ENCODE measurements at regions not wholly inside any gene's neighbourhood (a gene's known extent, or its start where the extent isn't known, plus 50 kb on each side); places are given as distances from the start of the nearest gene placed in this dataset.
"Not testable (repeated sequence)": the region's sequence is repeated elsewhere in the genome, so short reads cannot be mapped to it uniquely, and the experiment has no call there.

DNA sequence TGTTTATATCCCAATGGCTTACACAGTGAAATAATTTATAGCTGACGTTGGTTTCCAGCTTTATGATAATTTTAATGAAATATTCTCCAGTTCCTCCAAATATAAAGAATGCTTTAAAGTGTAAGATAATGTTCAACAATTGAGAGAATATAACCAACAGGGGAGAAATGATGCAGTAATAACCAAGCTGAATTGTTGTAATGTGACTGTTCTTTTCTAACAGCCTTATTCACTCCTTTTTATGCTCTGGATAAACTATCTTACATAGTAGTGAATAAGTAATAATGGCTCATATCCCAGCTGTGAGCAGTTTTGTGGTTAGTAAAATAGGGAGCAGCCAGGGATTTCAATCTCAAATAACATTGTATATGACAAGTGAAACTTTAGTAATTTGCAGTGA is 2348.7 kb upstream of the ACO1 start:
- H3K27me3 Mint-ChIP-seq: no peaks in the 10 kb centered on the region
- DNase-seq (ENCODE audit: low spot score) (no peak), ATAC-seq (no peak)
- no peak overlapping the region for H3K27ac Mint-ChIP-seq
- H3K4me1 Mint-ChIP-seq (ENCODE audit: low read depth in 2 of 2): no peaks in the 10 kb centered on the region
- H3K4me3 Mint-ChIP-seq: no peak overlapping the region
- H3K9me3 Mint-ChIP-seq: peaks cover 3% of the 10 kb centered on the region
- no peaks in the 10 kb centered on the region for H3K36me3 Mint-ChIP-seq

DNA sequence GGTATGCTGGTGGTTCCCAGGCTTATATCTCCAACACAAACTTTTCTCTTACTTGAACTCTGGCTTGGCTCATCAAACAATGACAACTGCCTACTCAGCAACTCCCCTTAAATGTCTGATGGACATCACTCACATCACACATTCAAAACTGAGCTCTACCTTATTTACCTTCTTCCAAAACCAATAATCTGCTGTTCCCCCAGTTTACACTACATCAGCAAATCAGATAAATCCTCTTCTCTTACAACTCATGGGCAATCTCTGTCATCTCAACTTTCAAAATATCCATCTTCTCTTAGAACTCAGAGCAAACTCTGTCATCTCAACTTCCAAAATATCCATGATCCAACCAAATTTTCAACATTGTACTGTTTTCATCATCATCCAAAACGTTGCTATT is 2347.9 kb upstream of the ACO1 start:
- DNase-seq (ENCODE audit: low spot score): no peak
- Mint-ChIP-seq H3K4me1 (ENCODE audit: low read depth in 2 of 2) (no peaks in the 10 kb centered on the region), H3K27ac (no peak overlapping the region), H3K27me3 (no peaks in the 10 kb centered on the region), H3K36me3 (no peaks in the 10 kb centered on the region), H3K4me3 (no peak overlapping the region), H3K9me3 (peaks cover 3% of the 10 kb centered on the region)
- no peak for ATAC-seq

DNA sequence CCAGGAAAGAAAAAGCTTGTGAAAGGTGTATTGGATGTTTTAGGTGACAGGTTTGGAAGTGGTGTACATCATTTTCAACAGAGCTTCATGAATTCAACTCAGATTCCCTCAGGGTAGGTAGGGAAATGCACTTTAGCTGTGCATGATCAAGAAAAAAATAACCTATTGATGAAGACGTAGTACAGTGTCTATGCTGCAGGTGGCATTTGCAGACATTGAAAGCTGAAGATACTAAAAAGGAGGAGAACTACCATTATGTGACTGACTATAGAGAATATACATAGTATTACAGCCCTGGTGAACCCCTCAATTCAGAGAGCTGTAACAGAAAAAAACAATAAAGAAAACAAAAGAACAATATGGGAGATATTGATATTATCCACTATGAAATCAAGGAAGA is 2344.7 kb upstream of the ACO1 start:
- DNase-seq (ENCODE audit: low spot score) (no peak), ATAC-seq (no peak)
- H3K9me3 Mint-ChIP-seq: peaks cover 3% of the 10 kb centered on the region
- no peaks in the 10 kb centered on the region for H3K4me1 Mint-ChIP-seq (ENCODE audit: low read depth in 2 of 2)
- no peak overlapping the region for H3K4me3 Mint-ChIP-seq
- no peaks in the 10 kb centered on the region for H3K27me3 Mint-ChIP-seq
- no peak overlapping the region for H3K27ac Mint-ChIP-seq
- H3K36me3 Mint-ChIP-seq: no peaks in the 10 kb centered on the region

DNA sequence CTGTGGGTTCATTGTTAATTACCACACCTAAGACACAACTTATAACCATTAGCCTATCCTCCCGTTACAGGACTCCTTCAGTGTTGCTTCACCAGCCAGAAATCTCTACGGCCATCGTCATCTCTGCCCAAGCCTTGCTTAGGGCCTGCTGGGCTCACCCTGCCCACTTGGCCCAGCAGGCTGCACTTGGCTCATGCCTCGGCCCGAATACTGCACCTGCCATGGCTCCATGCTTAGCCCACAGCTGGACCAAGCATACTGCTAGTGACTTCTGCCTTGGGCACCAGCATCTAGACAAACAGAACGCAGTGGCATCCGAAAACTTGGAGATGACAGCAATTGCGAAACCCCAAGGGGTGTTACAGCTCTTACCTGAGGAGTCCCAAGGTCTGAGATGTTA is 2336.0 kb upstream of the ACO1 start:
- no peak overlapping the region for H3K4me3 Mint-ChIP-seq
- no peak overlapping the region for H3K27ac Mint-ChIP-seq
- ATAC-seq (no peak), DNase-seq (ENCODE audit: low spot score) (no peak)
- no peaks in the 10 kb centered on the region for H3K36me3 Mint-ChIP-seq
- H3K9me3 Mint-ChIP-seq: peaks cover 9% of the 10 kb centered on the region
- peaks cover 0 to 2% of the 10 kb centered on the region in 2 donors for H3K27me3 Mint-ChIP-seq
- H3K4me1 Mint-ChIP-seq (ENCODE audit: low read depth in 2 of 2): no peaks in the 10 kb centered on the region

DNA sequence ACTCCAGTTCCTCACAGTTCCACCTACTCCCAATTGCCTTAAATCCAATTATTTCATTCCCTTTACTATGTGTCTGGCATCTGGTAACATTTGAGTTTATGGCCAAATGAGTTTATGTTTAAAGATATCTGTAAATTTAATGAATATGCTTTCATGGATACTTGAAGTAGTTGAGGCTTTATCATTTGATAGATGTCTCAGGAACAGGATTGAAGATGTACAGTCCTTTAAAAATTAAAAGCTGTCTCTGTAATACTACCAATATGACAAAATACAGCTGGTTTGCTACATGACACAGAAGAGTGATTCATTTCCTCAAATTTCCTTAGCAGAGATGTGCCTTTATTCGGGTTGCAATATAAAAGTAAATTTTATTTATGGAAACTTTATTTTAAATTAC is 2326.0 kb upstream of the ACO1 start:
- DNase-seq (ENCODE audit: low spot score) (no peak), ATAC-seq (no peak)
- Mint-ChIP-seq H3K27me3 (no peaks in the 10 kb centered on the region), H3K36me3 (no peaks in the 10 kb centered on the region), H3K4me3 (no peak overlapping the region), H3K9me3 (peaks cover 3% of the 10 kb centered on the region), H3K4me1 (ENCODE audit: low read depth in 2 of 2) (no peaks in the 10 kb centered on the region), H3K27ac (no peak overlapping the region)

DNA sequence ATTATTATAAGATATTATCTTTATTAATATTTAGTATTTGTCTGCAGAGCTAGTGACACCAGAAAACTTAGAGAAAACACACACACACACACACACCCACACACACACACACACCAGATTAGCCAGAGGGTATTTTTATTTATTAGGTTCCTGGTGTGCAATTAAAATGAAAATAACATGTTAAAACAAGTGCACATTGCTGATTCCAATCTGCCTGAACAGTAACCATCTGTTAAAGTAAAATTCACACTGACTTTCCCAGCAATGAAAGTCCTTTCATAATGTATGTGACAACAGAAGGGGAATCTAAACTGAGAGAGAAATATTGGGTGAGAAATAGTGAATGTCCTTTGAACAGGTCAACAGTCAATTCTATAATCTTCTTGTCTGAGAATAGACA is 2323.5 kb upstream of the ACO1 start:
- ATAC-seq: no peak
- DNase-seq (ENCODE audit: low spot score): no peak
- H3K4me1 Mint-ChIP-seq (ENCODE audit: low read depth in 2 of 2): peaks cover 3 to 4% of the 10 kb centered on the region in 2 donors
- H3K36me3 Mint-ChIP-seq: peaks cover 5% of the 10 kb centered on the region
- H3K27me3 Mint-ChIP-seq: no peaks in the 10 kb centered on the region
- no peak overlapping the region for H3K4me3 Mint-ChIP-seq
- H3K9me3 Mint-ChIP-seq: peaks cover 6% of the 10 kb centered on the region
- no peak overlapping the region for H3K27ac Mint-ChIP-seq

DNA sequence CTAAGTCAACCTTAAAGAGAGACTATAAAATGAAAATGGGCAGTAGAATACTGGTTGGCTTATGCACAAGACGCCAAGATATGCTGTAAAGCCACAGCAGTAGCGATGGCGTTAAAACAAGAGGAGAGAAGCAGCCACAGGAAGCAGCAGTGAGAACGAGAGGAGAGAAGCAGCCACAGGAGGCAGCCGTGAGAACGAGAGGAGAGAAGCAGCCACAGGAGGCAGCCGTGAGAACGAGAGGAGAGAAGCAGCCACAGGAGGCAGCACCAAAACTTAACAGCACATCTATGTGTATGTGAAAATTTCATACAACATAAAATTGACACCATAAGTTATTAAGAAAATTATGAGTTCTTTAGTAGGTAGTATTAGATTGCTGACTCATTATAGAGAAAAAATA is 2318.6 kb upstream of the ACO1 start:
- Mint-ChIP-seq H3K4me3 (peak overlapping the region; percentile 5), H3K36me3 (peaks cover 5% of the 10 kb centered on the region), H3K4me1 (ENCODE audit: low read depth in 2 of 2) (peaks cover 4 to 5% of the 10 kb centered on the region in 2 donors), H3K27me3 (no peaks in the 10 kb centered on the region), H3K27ac (no peak overlapping the region), H3K9me3 (peaks cover 3% of the 10 kb centered on the region)
- no peak for DNase-seq (ENCODE audit: low spot score)
- peak; percentile 49 to 62 for ATAC-seq

DNA sequence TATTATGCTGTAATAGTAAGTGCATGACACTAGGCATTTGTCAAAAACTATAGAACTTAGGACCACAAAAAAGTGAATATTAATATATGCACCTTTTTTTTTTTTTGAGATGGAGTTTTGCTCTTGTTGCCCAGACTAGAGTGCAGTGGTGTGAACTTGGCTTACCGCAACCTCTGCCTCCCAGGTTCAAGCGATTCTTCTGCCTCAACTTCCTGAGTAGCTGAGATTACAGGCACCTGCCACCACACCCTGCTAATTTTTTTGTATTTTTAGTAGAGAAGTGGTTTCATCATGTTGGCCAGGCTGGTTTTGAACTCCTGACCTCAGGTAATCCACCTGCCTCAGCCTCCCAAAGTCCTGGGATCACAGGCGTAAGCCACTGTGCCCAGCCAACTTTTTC is 2315.2 kb upstream of the ACO1 start:
- DNase-seq (ENCODE audit: low spot score); H3K9me3 Mint-ChIP-seq; H3K27ac Mint-ChIP-seq; ATAC-seq; H3K36me3 Mint-ChIP-seq; H3K4me3 Mint-ChIP-seq; H3K4me1 Mint-ChIP-seq (ENCODE audit: low read depth in 2 of 2); H3K27me3 Mint-ChIP-seq: not testable (repeated sequence)

DNA sequence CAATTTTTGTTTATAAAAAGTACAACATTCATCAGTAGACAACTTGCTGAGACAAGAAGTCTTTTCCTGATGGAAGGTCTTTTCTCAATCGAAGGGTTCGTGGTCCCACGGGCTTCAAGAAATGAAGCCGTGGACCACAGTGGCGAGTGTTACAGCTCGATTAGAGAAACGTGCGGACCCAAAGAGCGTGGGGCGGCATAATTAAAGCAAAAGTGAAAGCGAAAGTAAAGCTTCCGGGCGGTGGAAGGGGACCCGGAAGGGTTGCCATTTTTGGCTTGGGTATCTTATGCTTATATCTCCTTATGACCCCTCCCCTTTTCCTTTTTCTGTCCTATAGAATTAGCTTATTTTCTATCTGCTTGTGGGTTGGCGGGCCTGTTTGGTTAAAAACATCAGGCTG is 2309.4 kb upstream of the ACO1 start:
- Mint-ChIP-seq H3K4me3 (peak overlapping the region; percentile 13), H3K27ac (peak overlapping the region; percentile 9 to 78), H3K27me3 (no peaks in the 10 kb centered on the region), H3K36me3 (peaks cover 19% of the 10 kb centered on the region), H3K9me3 (peaks cover 16% of the 10 kb centered on the region), H3K4me1 (ENCODE audit: low read depth in 2 of 2) (peaks cover 13 to 32% of the 10 kb centered on the region in 2 donors)
- no peak for ATAC-seq
- no peak for DNase-seq (ENCODE audit: low spot score)

DNA sequence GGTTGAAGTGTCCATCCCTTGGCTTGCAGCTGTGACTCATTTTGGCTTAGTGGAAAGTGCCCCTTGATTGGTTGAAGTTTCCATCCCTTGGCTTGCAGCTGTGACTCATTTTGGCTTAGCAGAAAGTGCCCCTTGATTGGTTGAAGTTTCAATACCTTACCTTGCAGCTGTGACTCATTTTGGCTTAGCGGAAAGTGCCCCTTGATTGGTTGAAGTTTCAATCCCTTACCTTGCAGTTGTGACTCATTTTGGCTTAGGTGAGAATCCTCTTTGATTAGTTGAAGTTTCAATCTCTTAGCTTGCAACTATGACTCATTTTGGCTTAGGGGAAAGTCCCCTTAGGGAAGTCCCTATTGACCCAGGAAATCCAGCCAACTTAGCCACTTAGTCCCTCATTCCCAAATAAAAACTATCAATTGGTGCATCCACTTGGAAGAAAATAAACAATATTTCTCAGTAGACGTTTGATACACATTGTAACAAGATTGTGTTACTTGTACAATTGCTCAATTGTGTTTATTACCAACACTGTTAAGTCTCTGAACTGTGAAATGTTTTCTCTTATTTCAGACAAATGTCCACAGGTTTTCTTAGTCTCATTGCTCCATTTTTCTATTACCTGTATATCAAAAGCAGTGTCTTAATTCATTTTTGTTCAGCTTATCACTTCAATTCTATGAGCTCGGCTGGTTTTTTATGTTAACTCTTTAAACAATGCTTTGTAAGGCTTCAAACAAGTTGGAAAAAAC is 2308.8 kb upstream of the ACO1 start:
- H3K4me3 Mint-ChIP-seq: peak overlapping the region; percentile 13
- peak; percentile 67 for DNase-seq (ENCODE audit: low spot score)
- peaks cover 13 to 32% of the 10 kb centered on the region in 2 donors for H3K4me1 Mint-ChIP-seq (ENCODE audit: low read depth in 2 of 2)
- peak; percentile 67 to 87 for ATAC-seq
- peaks cover 16% of the 10 kb centered on the region for H3K9me3 Mint-ChIP-seq
- H3K27me3 Mint-ChIP-seq: no peaks in the 10 kb centered on the region
- peak overlapping the region; percentile 9 to 78 for H3K27ac Mint-ChIP-seq
- H3K36me3 Mint-ChIP-seq: peaks cover 19% of the 10 kb centered on the region

DNA sequence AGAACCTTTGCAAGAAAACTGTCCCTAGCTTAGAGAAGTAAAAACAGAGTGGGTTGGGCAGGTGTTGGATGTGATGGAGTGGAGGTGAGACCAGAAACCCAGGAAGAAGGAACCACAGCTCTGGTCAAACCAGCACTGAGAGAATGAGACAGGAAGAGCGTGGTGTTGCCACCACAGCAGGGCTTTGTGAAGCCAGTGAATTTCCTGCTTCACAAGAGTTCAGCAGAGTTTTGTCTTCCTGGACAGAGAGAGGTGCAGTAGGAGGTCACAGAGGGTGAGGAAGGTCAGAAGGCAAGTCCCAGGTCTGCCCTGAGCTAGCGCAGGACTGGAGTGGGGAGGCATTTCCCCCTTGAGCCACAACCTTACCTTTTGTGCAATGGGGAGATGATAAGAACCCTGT is 2306.2 kb upstream of the ACO1 start:
- Mint-ChIP-seq H3K9me3 (peaks cover 16% of the 10 kb centered on the region), H3K27ac (peak overlapping the region; percentile 8 to 15), H3K36me3 (peaks cover 19% of the 10 kb centered on the region), H3K4me3 (peak overlapping the region; percentile 53), H3K27me3 (no peaks in the 10 kb centered on the region), H3K4me1 (ENCODE audit: low read depth in 2 of 2) (peaks cover 13 to 28% of the 10 kb centered on the region in 2 donors)
- ATAC-seq (peak; percentile 59 to 69), DNase-seq (ENCODE audit: low spot score) (no peak)

DNA sequence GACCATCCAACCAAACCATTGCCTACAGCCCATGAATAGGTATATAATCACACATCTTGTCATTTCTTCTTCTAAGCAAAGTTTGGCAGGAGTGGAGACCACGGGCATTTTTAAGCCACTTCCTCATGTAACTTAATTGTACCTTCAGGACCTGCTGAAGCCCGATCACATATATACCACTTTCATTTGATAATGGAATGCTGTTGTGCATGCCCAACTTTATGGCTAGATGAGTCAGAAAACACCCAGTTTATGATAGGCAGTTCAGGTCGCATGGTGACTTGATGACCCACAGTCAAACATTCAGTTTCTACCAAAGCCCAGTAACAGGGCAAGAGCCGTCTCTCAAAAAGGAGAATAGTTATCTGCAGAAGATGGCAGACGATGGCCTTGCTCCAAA is 2295.0 kb upstream of the ACO1 start:
- H3K27me3 Mint-ChIP-seq: no peaks in the 10 kb centered on the region
- no peak for DNase-seq (ENCODE audit: low spot score)
- no peak for ATAC-seq
- no peak overlapping the region for H3K27ac Mint-ChIP-seq
- peaks cover 6% of the 10 kb centered on the region for H3K36me3 Mint-ChIP-seq
- H3K4me3 Mint-ChIP-seq: no peak overlapping the region
- H3K4me1 Mint-ChIP-seq (ENCODE audit: low read depth in 2 of 2): no peaks in the 10 kb centered on the region
- H3K9me3 Mint-ChIP-seq: peaks cover 9% of the 10 kb centered on the region

DNA sequence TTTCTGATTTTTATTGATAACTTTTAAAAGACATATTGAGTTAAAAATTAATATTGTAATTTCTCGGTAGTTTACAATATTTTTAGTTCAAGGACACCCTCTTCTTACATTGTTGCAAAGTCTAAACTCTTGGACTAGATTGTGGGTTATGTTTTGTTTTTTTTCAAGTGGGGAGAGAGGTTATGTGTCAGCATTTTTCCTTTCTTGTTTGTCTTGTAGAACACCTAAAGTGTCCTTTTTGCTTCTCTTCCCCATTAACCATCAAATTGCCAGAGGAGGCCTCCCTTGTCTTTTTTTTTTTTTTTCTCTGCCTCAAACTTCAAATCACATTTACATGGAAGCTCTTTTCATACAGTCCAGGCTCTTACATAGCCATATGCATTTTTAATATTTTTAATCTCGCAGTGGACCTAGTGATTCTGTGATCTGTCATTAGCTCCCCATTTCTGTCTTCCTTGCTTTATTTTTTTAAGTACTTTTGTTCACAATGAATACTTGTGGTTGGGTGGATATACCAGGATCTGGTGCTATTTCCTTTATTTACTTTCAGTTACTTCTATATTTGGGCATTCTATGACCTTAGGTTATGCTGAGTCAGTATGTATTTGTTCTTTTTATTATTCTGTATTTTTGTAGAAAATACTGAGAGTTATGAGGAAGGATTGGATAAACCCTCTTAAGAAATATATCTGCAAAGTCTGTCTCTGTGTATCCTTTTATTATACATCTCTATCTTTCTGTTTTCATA is 2280.6 kb upstream of the ACO1 start:
- no peak for DNase-seq (ENCODE audit: low spot score)

DNA sequence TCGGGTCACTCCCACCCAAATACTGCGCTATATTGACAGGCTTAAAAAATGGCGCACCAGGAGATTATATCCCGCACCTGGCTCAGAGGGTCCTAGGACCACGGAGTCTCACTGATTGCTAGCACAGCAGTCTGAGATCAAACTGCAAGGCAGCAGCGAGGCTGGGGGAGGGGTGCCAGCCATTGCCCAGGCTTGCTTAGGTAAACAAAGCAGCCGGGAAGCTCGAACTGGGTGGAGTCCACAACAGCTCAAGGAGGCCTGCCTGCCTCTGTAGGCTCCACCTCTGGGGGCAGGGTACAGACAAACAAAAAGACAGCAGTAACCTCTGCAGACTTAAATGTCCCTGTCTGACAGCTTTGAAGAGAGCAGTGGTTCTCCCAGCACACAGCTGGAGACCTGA is 2277.3 kb upstream of the ACO1 start:
- DNase-seq (ENCODE audit: low spot score); ATAC-seq; H3K27me3 Mint-ChIP-seq; H3K4me3 Mint-ChIP-seq; H3K27ac Mint-ChIP-seq; H3K9me3 Mint-ChIP-seq; H3K4me1 Mint-ChIP-seq (ENCODE audit: low read depth in 2 of 2): not testable (repeated sequence)
- peaks cover 12% of the 10 kb centered on the region for H3K36me3 Mint-ChIP-seq

More for the DNA sequence above, 2280.6 kb upstream of the ACO1 start:
- no peaks in the 10 kb centered on the region for H3K4me1 Mint-ChIP-seq (ENCODE audit: low read depth in 2 of 2)
- H3K9me3 Mint-ChIP-seq: peaks cover 11% of the 10 kb centered on the region
- no peak overlapping the region for H3K4me3 Mint-ChIP-seq
- no peak for ATAC-seq
- no peak overlapping the region for H3K27ac Mint-ChIP-seq
- H3K36me3 Mint-ChIP-seq: peaks cover 16% of the 10 kb centered on the region
- no peaks in the 10 kb centered on the region for H3K27me3 Mint-ChIP-seq

All from natural killer cell treated with Interleukin-12 subunit alpha and Interleukin-12 subunit beta and Interleukin-15 and Interleukin-18, amount 100 ng/mL, for 72 hours (primary cell).